ENCODE measurements at regions not wholly inside any gene's neighbourhood (a gene's known extent, or its start where the extent isn't known, plus 50 kb on each side); places are given as distances from the start of the nearest gene placed in this dataset.
A peak's percentile ranks its signal among the peaks of the same experiment; 100 is the strongest.

GRCh38 chr6:109269953-109270517, 112.2 kb downstream of the CD164 start:
- CTCF ChIA-PET (ENCODE audit: low intra/inter-chr PET ratio), result no interaction called here
- intact Hi-C loops (cut with micrococcal nuclease), result no loop called here

DNA sequence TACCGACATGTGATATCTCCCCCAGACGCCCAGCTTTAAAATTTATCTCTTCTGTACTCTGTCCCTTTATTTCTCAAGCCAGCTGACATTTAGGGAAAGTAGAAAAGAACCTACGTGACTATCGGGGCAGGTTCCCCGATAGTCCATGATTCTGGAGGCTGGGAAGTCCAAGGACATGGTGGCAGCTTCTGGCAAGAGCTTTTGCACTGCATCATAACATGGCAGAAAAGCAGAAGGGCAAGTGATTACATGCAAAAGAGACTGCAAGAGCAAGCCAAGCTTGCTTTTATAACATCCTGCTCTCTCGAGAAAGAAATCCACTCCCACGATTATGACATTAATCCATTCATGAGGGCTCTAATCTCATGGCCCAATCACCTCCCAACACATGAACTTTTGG, 113.2 kb downstream of the CD164 start:
- no TSS peak for BruUV-seq (replicated peaks)
- Histone ChIP-seq H3K9me1 (ENCODE audit: control insufficient read depth, insufficient read depth, low read length) (no peaks in the 10 kb centered on the region), H3K27me3 (ENCODE audit: control insufficient read depth in 2 of 2, insufficient read depth in 2 of 2, low read length in 2 of 2) (no peaks in the 10 kb centered on the region), H3K4me1 (replicated peaks in 1 of 2; ENCODE audit: control insufficient read depth in 2 of 2, insufficient read depth in 2 of 2, low read length in 2 of 2) (peaks cover 0 to 8% of the 10 kb centered on the region in 2 experiments; a peak in 1 of 5 replicates), H3K4me2 (ENCODE audit: insufficient read depth, low read length) (no peak overlapping the region), H3K27ac (ENCODE audit: extremely low read depth, low read depth, low read length) (no peak overlapping the region), H3K9ac (ENCODE audit: insufficient read depth in 1 of 2, low read depth in 2 of 2, low read length in 2 of 2) (no peak overlapping the region), H2AFZ (ENCODE audit: low read depth, low read length) (no peak overlapping the region), H4K20me1 (replicated peaks; ENCODE audit: control insufficient read depth, insufficient read depth, low read length) (no peaks in the 10 kb centered on the region), H3K79me2 (ENCODE audit: control insufficient read depth, insufficient read depth, low read length) (no peaks in the 10 kb centered on the region), H3K36me3 (ENCODE audit: control insufficient read depth, insufficient read depth, low read length) (no peaks in the 10 kb centered on the region), H3K9me3 (replicated peaks; ENCODE audit: control insufficient read depth, insufficient read depth, low read depth, low read length) (peaks cover 2% of the 10 kb centered on the region; the same call in 1 of the 2 replicates), H3K4me3 (no peak overlapping the region)
- 69% methylated on average over 6 of the region's 7 CpGs for WGBS (ENCODE audit: insufficient coverage, low coverage, missing lambda C conversion rate)
- ChIA-PET POLR2A (interaction anchor here (0.6 kb wide), 1 partner anchor 14 kb away, joined by 3 read pairs; no protein-coding TSS in a partner anchor), CTCF (ENCODE audit: low intra/inter-chr PET ratio) (no interaction called here)
- in situ Hi-C loops (cut with MboI) (no loop called here), intact Hi-C loops (cut with micrococcal nuclease) (no loop called here)
- FAIRE-seq (no peak), DNase-seq (ENCODE audit: extremely low read depth in 1 of 4, low spot score in 3 of 4) (no peak), ATAC-seq (no peak)
- TF ChIP-seq ZNF512 (tag; IDR thresholded peaks at IDR 0.05) (no peak), BCOR (IDR thresholded peaks at IDR 0.05) (no peak), NBN (IDR thresholded peaks at IDR 0.05; ENCODE audit: low read depth) (no peak), TRIM28 (IDR thresholded peaks at IDR 0.05) (peak; percentile 59; the same call in 1 of the 2 replicates), NFYB (IDR thresholded peaks at IDR 0.05; ENCODE audit: extremely low read depth, insufficient read length) (no peak), RB1 (IDR thresholded peaks at IDR 0.05; ENCODE audit: low read depth) (no peak), ZNF280A (IDR thresholded peaks at IDR 0.05; ENCODE audit: low read depth, partially characterized antibody) (peak; percentile 40), NCOA2 (IDR thresholded peaks at IDR 0.05; ENCODE audit: partially characterized antibody in 2 of 2) (no peak), ZNF212 (CRISPR knock-in tag; IDR thresholded peaks at IDR 0.05) (no peak), ARID2 (IDR thresholded peaks at IDR 0.05) (no peak), CHD1 (IDR thresholded peaks at IDR 0.05; ENCODE audit: low read length) (no peak), CEBPG (CRISPR knock-in tag; IDR thresholded peaks at IDR 0.05) (no peak), CEBPG (tag; conservative IDR thresholded peaks at IDR 0.05 in 1 of 2, IDR thresholded peaks at IDR 0.05 in 1 of 2) (no peak), GATA2 (CRISPR knock-in tag; IDR thresholded peaks at IDR 0.05) (no peak)

More at GRCh38 chr6:109269953-109270517, 112.2 kb downstream of the CD164 start:
- in situ Hi-C loops (cut with MboI), result no loop called here
- Histone ChIP-seq H2AFZ (ENCODE audit: low read depth, low read length) (no peak overlapping the region), H3K4me1 (replicated peaks in 1 of 2; ENCODE audit: control insufficient read depth in 2 of 2, insufficient read depth in 2 of 2, low read length in 2 of 2) (no peaks in the 10 kb centered on the region), H4K20me1 (replicated peaks; ENCODE audit: control insufficient read depth, insufficient read depth, low read length) (no peaks in the 10 kb centered on the region), H3K9me1 (ENCODE audit: control insufficient read depth, insufficient read depth, low read length) (no peaks in the 10 kb centered on the region), H3K9ac (ENCODE audit: insufficient read depth in 1 of 2, low read depth in 2 of 2, low read length in 2 of 2) (no peak overlapping the region), H3K4me2 (ENCODE audit: insufficient read depth, low read length) (no peak overlapping the region), H3K36me3 (ENCODE audit: control insufficient read depth, insufficient read depth, low read length) (no peaks in the 10 kb centered on the region), H3K9me3 (replicated peaks; ENCODE audit: control insufficient read depth, insufficient read depth, low read depth, low read length) (peaks cover 2% of the 10 kb centered on the region; the same call in 1 of the 2 replicates), H3K27me3 (ENCODE audit: control insufficient read depth in 2 of 2, insufficient read depth in 2 of 2, low read length in 2 of 2) (no peaks in the 10 kb centered on the region), H3K79me2 (ENCODE audit: control insufficient read depth, insufficient read depth, low read length) (no peaks in the 10 kb centered on the region), H3K4me3 (no peak overlapping the region), H3K27ac (ENCODE audit: extremely low read depth, low read depth, low read length) (no peak overlapping the region)
- DNase-seq (ENCODE audit: extremely low read depth in 1 of 4, low spot score in 3 of 4), result no peak
- BruUV-seq (replicated peaks), result no TSS peak
- FAIRE-seq, result no peak
- POLR2A ChIA-PET, result interaction anchor here (0.8 kb wide), 1 partner anchor 13 kb away, joined by 4 read pairs; no protein-coding TSS in a partner anchor
- no peak for TF ChIP-seq ZNF766 (CRISPR knock-in tag; conservative IDR thresholded peaks at IDR 0.05)
- no peak for TF ChIP-seq ZNF232 (CRISPR knock-in tag; IDR thresholded peaks at IDR 0.05)
- ATAC-seq, result no peak
- 11% methylated on average over 1 of the region's 1 CpG for WGBS (ENCODE audit: insufficient coverage, low coverage, missing lambda C conversion rate)

Data from K562 (cell line).